Endothelial cell (in vitro differentiated cells): ENCODE measurements at regions not wholly inside any gene's neighbourhood (a gene's known extent, or its start where the extent isn't known, plus 50 kb on each side); places are given as distances from the start of the nearest gene placed in this dataset.

Experiments used
- DNase-seq: peaks from one replicate; pipeline ENCODE4 v3.0.0; 2021; ENCODE audit warnings: low spot score
- H3K27ac Mint-ChIP-seq: one replicate; pipeline ENCODE4 v1.8.0; 2021; ENCODE audit warnings: mixed read lengths, inconsistent platforms; ENCODE audit not compliant: unreplicated experiment
- H3K27me3 Mint-ChIP-seq: one replicate; pipeline ENCODE4 v1.8.0; 2021; ENCODE audit warnings: mild to moderate bottlenecking, moderate library complexity, mixed read lengths, inconsistent platforms; ENCODE audit not compliant: unreplicated experiment
- H3K36me3 Mint-ChIP-seq: one replicate; pipeline ENCODE4 v1.8.0; 2021; ENCODE audit warnings: mild to moderate bottlenecking, low read depth, mixed read lengths, inconsistent platforms; ENCODE audit not compliant: unreplicated experiment
- H3K4me1 Mint-ChIP-seq: one replicate; pipeline ENCODE4 v1.8.0; 2021; ENCODE audit warnings: mild to moderate bottlenecking, mixed read lengths, inconsistent platforms; ENCODE audit not compliant: unreplicated experiment
- H3K4me3 Mint-ChIP-seq: one replicate; pipeline ENCODE4 v1.8.0; 2021; ENCODE audit warnings: mild to moderate bottlenecking, mixed read lengths, inconsistent platforms; ENCODE audit not compliant: unreplicated experiment
- H3K9me3 Mint-ChIP-seq: one replicate; pipeline ENCODE4 v1.8.0; 2021; ENCODE audit warnings: mixed read lengths, inconsistent platforms; ENCODE audit not compliant: unreplicated experiment
- CTCF ChIP-seq: fragments of 200-600 bp; sonication (generic); IDR thresholded peaks from one replicate; pipeline ENCODE4 v1.5.0; 2021; ENCODE audit warnings: antibody characterized with exemption; ENCODE audit not compliant: unreplicated experiment

DNA sequence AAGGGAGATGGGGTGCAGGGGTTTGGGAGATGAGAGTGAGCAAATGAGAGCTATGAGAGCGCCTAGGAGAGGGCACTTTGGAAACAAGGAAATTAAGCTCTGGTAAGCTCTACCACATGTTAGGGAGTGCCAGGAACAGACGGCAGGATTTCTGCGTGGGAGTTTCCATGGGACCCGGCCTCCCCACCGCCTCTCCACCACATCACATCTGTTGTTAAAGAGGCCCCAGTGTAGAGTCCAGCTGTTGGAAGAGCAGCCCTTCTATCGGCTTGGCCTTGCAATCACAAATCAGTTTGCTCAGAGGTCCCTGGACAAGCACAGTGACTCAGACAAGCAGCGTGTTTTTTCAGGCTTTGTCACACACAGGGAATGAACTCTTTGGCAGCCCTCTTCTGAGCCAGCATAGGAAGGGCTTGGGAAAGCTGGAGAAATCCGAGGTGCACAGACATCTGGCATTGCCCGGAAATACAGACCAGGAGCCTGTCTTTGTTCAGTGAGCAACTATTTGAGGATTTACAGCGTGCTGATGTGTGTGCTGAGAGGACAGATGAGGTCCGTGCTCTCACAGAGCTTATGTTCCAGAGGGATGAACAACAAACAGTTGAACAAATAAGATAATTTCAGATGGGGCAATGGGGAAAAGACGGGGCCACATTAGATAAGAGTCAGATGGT lies 370.6 kb upstream of the PROK2 start:
- H3K4me1 Mint-ChIP-seq = peaks cover 6% of the 10 kb centered on the region
- H3K27ac Mint-ChIP-seq = no peak overlapping the region
- H3K36me3 Mint-ChIP-seq = no peaks in the 10 kb centered on the region
- no peak overlapping the region for H3K4me3 Mint-ChIP-seq
- no peak for TF ChIP-seq CTCF
- H3K9me3 Mint-ChIP-seq = peaks cover 4% of the 10 kb centered on the region
- no peak for DNase-seq
- peaks cover 4% of the 10 kb centered on the region for H3K27me3 Mint-ChIP-seq

DNA sequence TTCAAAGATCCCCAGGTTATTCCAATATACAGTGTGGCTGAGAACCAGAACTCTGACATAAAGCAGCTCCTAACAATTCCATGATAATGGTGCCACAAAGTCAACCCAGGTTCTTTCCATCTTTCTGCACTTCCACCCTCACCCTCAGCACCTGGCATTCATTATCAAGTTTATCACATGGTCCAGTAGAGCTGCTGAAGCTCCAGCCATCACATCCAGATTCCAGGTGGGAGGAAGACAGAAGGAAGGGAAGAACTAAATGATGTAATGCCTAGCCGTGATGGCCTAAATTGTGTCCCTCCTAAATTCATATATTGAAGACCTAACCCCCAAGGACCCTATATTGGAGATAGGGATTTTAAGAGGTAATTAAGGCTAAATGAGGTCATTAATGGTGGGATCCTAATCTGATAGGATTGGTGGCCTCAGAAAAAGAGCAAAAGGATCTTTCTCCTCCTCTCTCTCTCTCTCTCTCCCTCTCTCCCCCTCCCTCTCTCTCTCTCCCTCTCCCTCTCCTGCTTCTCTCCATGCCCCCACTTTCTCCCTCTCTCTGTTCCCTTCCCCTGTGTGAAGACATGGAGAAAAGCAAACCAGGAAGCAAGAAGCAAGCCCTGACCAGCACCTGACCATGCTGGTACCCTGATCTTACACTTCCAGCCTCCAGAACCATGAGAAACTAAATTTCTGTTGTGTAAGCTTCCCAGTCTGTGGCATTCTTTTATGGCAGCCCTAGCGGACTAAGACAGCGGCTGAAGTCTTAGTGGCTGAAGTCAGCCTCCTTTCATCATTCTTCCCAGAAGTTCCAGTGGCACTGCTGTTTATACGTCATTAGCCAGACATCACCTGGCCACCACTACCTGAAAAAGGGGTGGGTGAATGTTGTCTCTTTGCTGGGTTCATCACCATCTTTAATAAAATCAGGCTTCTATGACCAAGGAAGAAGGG lies 369.7 kb upstream of the PROK2 start:
- peaks cover 4% of the 10 kb centered on the region for H3K27me3 Mint-ChIP-seq
- no peak for TF ChIP-seq CTCF
- peaks cover 4% of the 10 kb centered on the region for H3K9me3 Mint-ChIP-seq
- no peak overlapping the region for H3K27ac Mint-ChIP-seq
- no peak overlapping the region for H3K4me3 Mint-ChIP-seq
- peaks cover 6% of the 10 kb centered on the region for H3K4me1 Mint-ChIP-seq
- no peaks in the 10 kb centered on the region for H3K36me3 Mint-ChIP-seq
- no peak for DNase-seq

GRCh38 chr3:72153477-72154314 lies 368.7 kb upstream of the PROK2 start:
- Mint-ChIP-seq H3K9me3 (peaks cover 4% of the 10 kb centered on the region), H3K27me3 (peaks cover 1% of the 10 kb centered on the region), H3K4me3 (no peak overlapping the region), H3K27ac (no peak overlapping the region), H3K36me3 (no peaks in the 10 kb centered on the region), H3K4me1 (peaks cover 6% of the 10 kb centered on the region)
- no peak for TF ChIP-seq CTCF
- DNase-seq = no peak

GRCh38 chr3:72152551-72153476 lies 367.9 kb upstream of the PROK2 start:
- no peak for TF ChIP-seq CTCF
- H3K27me3 Mint-ChIP-seq = no peaks in the 10 kb centered on the region
- no peak overlapping the region for H3K27ac Mint-ChIP-seq
- peaks cover 6% of the 10 kb centered on the region for H3K4me1 Mint-ChIP-seq
- DNase-seq = no peak
- H3K36me3 Mint-ChIP-seq = no peaks in the 10 kb centered on the region
- peaks cover 9% of the 10 kb centered on the region for H3K9me3 Mint-ChIP-seq
- H3K4me3 Mint-ChIP-seq = no peak overlapping the region
